Left lung (tissue), 4 donors: ENCODE measurements at regions not wholly inside any gene's neighbourhood (a gene's known extent, or its start where the extent isn't known, plus 50 kb on each side); places are given as distances from the start of the nearest gene placed in this dataset.
A peak's percentile ranks its signal among the peaks of the same experiment; 100 is the strongest.

Source experiments
- ATAC-seq: fragments of 200-7000 bp; cut with Tn5 transposase; one replicate; pipeline ENCODE4 v1.9.1; 2020; ENCODE audit warnings: moderate library complexity
- DNase-seq, 4 donors: peaks; one replicate each; pipeline ENCODE4 v3.0.0-alpha.2; 2013 to 2020
- H3K27ac ChIP-seq, 2 donors: fragments of 200-600 bp; sonication (generic) in 1 of 2; one replicate each; pipeline versions ENCODE4 v1.5.0 to v1.8.0; 2020 to 2021
- H3K27me3 ChIP-seq, 2 donors: fragments of 200-600 bp; sonication (generic) in 1 of 2; one replicate each; pipeline versions ENCODE4 v1.5.0 to v1.8.0; 2020 to 2021
- H3K36me3 ChIP-seq, 2 donors: fragments of 200-600 bp; sonication (generic) in 1 of 2; one replicate each; pipeline versions ENCODE4 v1.5.0 to v1.8.0; 2020 to 2021
- H3K4me1 ChIP-seq, 2 donors: fragments of 200-600 bp; one replicate each; pipeline ENCODE4 v1.8.0; 2021
- H3K4me3 ChIP-seq, 2 donors: fragments of 200-600 bp; sonication (generic) in 1 of 2; one replicate each; pipeline versions ENCODE4 v1.5.0 to v1.8.0; 2020 to 2021; ENCODE audit warnings: mild to moderate bottlenecking in 1 of 2
- H3K9me3 ChIP-seq, 2 donors: fragments of 200-600 bp; sonication (generic) in 1 of 2; one replicate each; pipeline versions ENCODE4 v1.5.0 to v1.8.0; 2020 to 2021
- CTCF ChIP-seq, 2 donors: fragments of 200-600 bp; sonication (generic) in 1 of 2; IDR thresholded peaks; one replicate each; pipeline versions ENCODE4 v1.5.0 to v1.8.0; 2021; ENCODE audit warnings: antibody characterized with exemption in 2 of 2
- intact Hi-C, 2 donors: fragments of 100-400 bp; cut with DNase I; formaldehyde crosslinking; loops; one replicate each; pipeline versions ENCODE4 v1.11.2 to v1.14.2; 2022
- donor health status: DM: no; HTN: yes; CAD: no.
- donor health status: DM: no; HTN: no; CAD: no.

- Histone ChIP-seq H3K4me1 (peaks cover under 1 to 13% of the 10 kb centered on the region in 2 donors), H3K27ac (no peak overlapping the region), H3K9me3 (no peaks in the 10 kb centered on the region), H3K36me3 (no peaks in the 10 kb centered on the region), H3K27me3 (no peaks in the 10 kb centered on the region), H3K4me3 (no peak overlapping the region)
- no peak for ATAC-seq
- intact Hi-C loops = no loop called here
- DNase-seq = peak in 1 of 4 donors; percentile 33
- no peak for TF ChIP-seq CTCF (IDR thresholded peaks at IDR 0.05)
Observed at GRCh38 chr2:8550937-8551621, 130.8 kb upstream of the ID2 start.

- no peak overlapping the region for H3K4me3 ChIP-seq
- H3K27me3 ChIP-seq = no peaks in the 10 kb centered on the region
- no peaks in the 10 kb centered on the region for H3K9me3 ChIP-seq
- TF ChIP-seq CTCF (IDR thresholded peaks at IDR 0.05) = no peak
- ATAC-seq (no peak), DNase-seq (no peak)
- intact Hi-C loops = no loop called here
- H3K27ac ChIP-seq = no peak overlapping the region
- peaks cover 0 to 7% of the 10 kb centered on the region in 2 donors for H3K4me1 ChIP-seq
- no peaks in the 10 kb centered on the region for H3K36me3 ChIP-seq
Observed at GRCh38 chr2:8551622-8552074, 130.2 kb upstream of the ID2 start.

GRCh38 chr2:8552293-8552801 is 129.5 kb upstream of the ID2 start:
- Histone ChIP-seq H3K9me3 (no peaks in the 10 kb centered on the region), H3K27me3 (no peaks in the 10 kb centered on the region), H3K4me3 (no peak overlapping the region), H3K27ac (no peak overlapping the region), H3K36me3 (no peaks in the 10 kb centered on the region), H3K4me1 (peaks cover 0 to under 1% of the 10 kb centered on the region in 2 donors)
- DNase-seq (peak in 1 of 4 donors; percentile 39), ATAC-seq (no peak)
- intact Hi-C loops = no loop called here
- no peak for TF ChIP-seq CTCF (IDR thresholded peaks at IDR 0.05)

GRCh38 chr2:8553643-8554042 is 128.2 kb upstream of the ID2 start:
- no peak for TF ChIP-seq CTCF (IDR thresholded peaks at IDR 0.05)
- Histone ChIP-seq H3K27ac (no peak overlapping the region), H3K4me1 (no peaks in the 10 kb centered on the region), H3K9me3 (peaks cover 0 to 3% of the 10 kb centered on the region in 2 donors), H3K36me3 (no peaks in the 10 kb centered on the region), H3K4me3 (no peak overlapping the region), H3K27me3 (no peaks in the 10 kb centered on the region)
- intact Hi-C loops = no loop called here
- ATAC-seq (no peak), DNase-seq (no peak)

- DNase-seq = peak in 1 of 4 donors; percentile 42
- H3K27me3 ChIP-seq = no peaks in the 10 kb centered on the region
- intact Hi-C loops = no loop called here
Observed at GRCh38 chr2:8554296-8554806, 127.5 kb upstream of the ID2 start.

More at GRCh38 chr2:8554296-8554806, 127.5 kb upstream of the ID2 start:
- no peak for ATAC-seq
- TF ChIP-seq CTCF (IDR thresholded peaks at IDR 0.05) = no peak
- no peaks in the 10 kb centered on the region for H3K4me1 ChIP-seq
- no peak overlapping the region for H3K27ac ChIP-seq
- peaks cover 0 to 10% of the 10 kb centered on the region in 2 donors for H3K9me3 ChIP-seq
- H3K36me3 ChIP-seq = no peaks in the 10 kb centered on the region
- H3K4me3 ChIP-seq = no peak overlapping the region
